Loucy (cell line): ENCODE measurements at regions not wholly inside any gene's neighbourhood (a gene's known extent, or its start where the extent isn't known, plus 50 kb on each side); places are given as distances from the start of the nearest gene placed in this dataset.

Experiments used
- H2AFZ ChIP-seq: fragments of 200-600 bp; sonication (generic); 2 replicates; pipeline ENCODE4 v1.6.0; 2016; ENCODE audit warnings: antibody characterized with exemption, mild to moderate bottlenecking, low read length, moderate library complexity
- H3F3A ChIP-seq: fragments of 200-600 bp; 2 replicates; pipeline ENCODE4 v1.6.0; 2016; ENCODE audit warnings: antibody characterized with exemption, low read depth, mild to moderate bottlenecking
- H3K27me3 ChIP-seq: fragments of 200-600 bp; sonication (generic); 2 replicates; pipeline ENCODE4 v1.6.1; 2014; ENCODE audit warnings: low read length, mild to moderate bottlenecking; ENCODE audit not compliant: insufficient read depth, poor library complexity, severe bottlenecking
- H3K36me3 ChIP-seq: fragments of 200-600 bp; sonication (generic); 2 replicates; pipeline ENCODE4 v1.6.1; 2016; ENCODE audit warnings: low read length; ENCODE audit not compliant: insufficient read depth
- H3K4me1 ChIP-seq: fragments of 200-600 bp; sonication (generic); 2 replicates; pipeline ENCODE4 v1.5.1; 2014; ENCODE audit warnings: low read length, mild to moderate bottlenecking; ENCODE audit not compliant: insufficient read depth, poor library complexity, severe bottlenecking
- H3K4me2 ChIP-seq: fragments of 200-600 bp; sonication (generic); 2 replicates; pipeline ENCODE4 v1.6.0; 2014; ENCODE audit warnings: antibody characterized with exemption, low read length, low read depth, mild to moderate bottlenecking; ENCODE audit not compliant: poor library complexity, severe bottlenecking
- H3K4me3 ChIP-seq: fragments of 200-600 bp; sonication (generic); 2 replicates; pipeline ENCODE4 v1.5.1; 2014; ENCODE audit warnings: low read length, mild to moderate bottlenecking, mixed read lengths; ENCODE audit not compliant: poor library complexity, severe bottlenecking
- H3K79me2 ChIP-seq: fragments of 200-600 bp; sonication (generic); 2 replicates; pipeline ENCODE4 v1.6.1; 2014; ENCODE audit warnings: low read length; ENCODE audit not compliant: insufficient read depth
- H3K9ac ChIP-seq: fragments of 200-600 bp; sonication (generic); 2 replicates; pipeline ENCODE4 v1.6.0; 2014; ENCODE audit warnings: mild to moderate bottlenecking, low read depth, low read length, moderate library complexity; ENCODE audit not compliant: poor library complexity, severe bottlenecking
- H3K9me2 ChIP-seq: fragments of 200-600 bp; sonication (generic); replicated peaks from 2 replicates; pipeline ENCODE4 v1.6.1; 2016; ENCODE audit warnings: low read depth, low read length, mixed read lengths
- H3K9me3 ChIP-seq: fragments of 200-600 bp; sonication (generic); 2 replicates; pipeline ENCODE4 v1.6.1; 2014; ENCODE audit warnings: mild to moderate bottlenecking, antibody characterized with exemption, low read length, low read depth; ENCODE audit not compliant: insufficient read depth
- H4K20me1 ChIP-seq: fragments of 200-600 bp; sonication (generic); 2 replicates; pipeline ENCODE4 v1.6.0; 2014; ENCODE audit warnings: antibody characterized with exemption, low read length, mild to moderate bottlenecking; ENCODE audit not compliant: insufficient read depth, poor library complexity, severe bottlenecking
- CTCF ChIP-seq: fragments of 200-600 bp; sonication (generic); conservative IDR thresholded peaks from 2 replicates; pipeline ENCODE4 v1.5.1; 2014; ENCODE audit warnings: mild to moderate bottlenecking, antibody characterized with exemption, low read length
- EZH2phosphoT487 ChIP-seq: fragments of 200-600 bp; IDR thresholded peaks from 2 replicates; pipeline ENCODE4 v1.6.1; 2018; ENCODE audit warnings: antibody characterized with exemption, mild to moderate bottlenecking, moderate library complexity, borderline replicate concordance

GRCh38 chr17:77330602-77331081 is 189.9 kb downstream of the SEC14L1 start:
- Histone ChIP-seq H3K9me3 (no peaks in the 10 kb centered on the region), H3F3A (peaks cover 4% of the 10 kb centered on the region; the same call in 1 of the 2 replicates), H3K4me3 (no peak overlapping the region), H3K4me1 (peaks cover 35% of the 10 kb centered on the region), H4K20me1 (no peaks in the 10 kb centered on the region), H3K79me2 (peaks cover 7% of the 10 kb centered on the region; the same call in 1 of the 2 replicates), H3K9ac (no peak overlapping the region), H2AFZ (no peak overlapping the region), H3K9me2 (no peaks in the 10 kb centered on the region), H3K4me2 (no peak overlapping the region), H3K27me3 (no peaks in the 10 kb centered on the region), H3K36me3 (no peaks in the 10 kb centered on the region)
- no peak for TF ChIP-seq CTCF
- TF ChIP-seq EZH2phosphoT487 = no peak

GRCh38 chr17:77331301-77331864 is 190.6 kb downstream of the SEC14L1 start:
- H2AFZ ChIP-seq = no peak overlapping the region
- TF ChIP-seq CTCF = peak; percentile 94
- no peak for TF ChIP-seq EZH2phosphoT487
- peaks cover 27% of the 10 kb centered on the region for H3K4me1 ChIP-seq
- H3K9me3 ChIP-seq = 0 out of 2 replicates have a peak, but pooled peaks cover 4% of the 10 kb centered on the region
- peaks cover 7% of the 10 kb centered on the region; the same call in 1 of the 2 replicates for H3K79me2 ChIP-seq
- H4K20me1 ChIP-seq = no peaks in the 10 kb centered on the region
- H3K4me2 ChIP-seq = peak overlapping the region; percentile 84
- peak overlapping the region; percentile 70 for H3K4me3 ChIP-seq
- H3K9me2 ChIP-seq = no peaks in the 10 kb centered on the region
- H3F3A ChIP-seq = peaks cover 4% of the 10 kb centered on the region; the same call in 1 of the 2 replicates
- no peaks in the 10 kb centered on the region for H3K36me3 ChIP-seq
- H3K9ac ChIP-seq = peak overlapping the region; percentile 71
- H3K27me3 ChIP-seq = no peaks in the 10 kb centered on the region

- Histone ChIP-seq H3K9me3 (peaks cover 13% of the 10 kb centered on the region), H3K4me3 (peak overlapping the region; percentile 70), H4K20me1 (no peaks in the 10 kb centered on the region), H2AFZ (no peak overlapping the region), H3K27me3 (no peaks in the 10 kb centered on the region), H3K4me2 (peak overlapping the region; percentile 84), H3K4me1 (peaks cover 25% of the 10 kb centered on the region), H3K36me3 (no peaks in the 10 kb centered on the region), H3K9me2 (no peaks in the 10 kb centered on the region), H3K9ac (peak overlapping the region; percentile 71), H3F3A (peaks cover 4% of the 10 kb centered on the region; the same call in 1 of the 2 replicates), H3K79me2 (peaks cover 7% of the 10 kb centered on the region; the same call in 1 of the 2 replicates)
- TF ChIP-seq CTCF (no peak), EZH2phosphoT487 (no peak)
Measured at GRCh38 chr17:77332034-77332971, 191.5 kb downstream of the SEC14L1 start.
